Hepatocyte (in vitro differentiated cells): ENCODE measurements at regions not wholly inside any gene's neighbourhood (a gene's known extent, or its start where the extent isn't known, plus 50 kb on each side); places are given as distances from the start of the nearest gene placed in this dataset.

Experiments used
- DNase-seq: peaks from one replicate; pipeline ENCODE4 v3.0.0-alpha.2; 2016; ENCODE audit warnings: low spot score
- H2AFZ ChIP-seq: fragments of 200-600 bp; sonication (generic); 2 replicates; pipeline ENCODE4 v1.6.0; 2016; ENCODE audit warnings: antibody characterized with exemption, mild to moderate bottlenecking
- H3K27ac ChIP-seq: fragments of 200-600 bp; sonication (generic); 2 replicates; pipeline ENCODE4 v1.5.1; 2016; ENCODE audit warnings: mild to moderate bottlenecking
- H3K27me3 ChIP-seq: fragments of 200-600 bp; sonication (generic); 2 replicates; pipeline ENCODE4 v1.6.1; 2016
- H3K36me3 ChIP-seq: fragments of 200-600 bp; sonication (generic); replicated peaks from 2 replicates; pipeline ENCODE4 v1.5.1; 2016; ENCODE audit warnings: low read depth; ENCODE audit not compliant: insufficient read depth
- H3K4me1 ChIP-seq: fragments of 200-600 bp; sonication (generic); 2 replicates; pipeline ENCODE4 v1.5.1; 2016; ENCODE audit warnings: mild to moderate bottlenecking, moderate library complexity; ENCODE audit not compliant: insufficient read depth
- H3K4me2 ChIP-seq: fragments of 200-600 bp; sonication (generic); 2 replicates; pipeline ENCODE4 v1.6.0; 2016
- H3K4me3 ChIP-seq: fragments of 200-600 bp; sonication (generic); 2 replicates; pipeline ENCODE4 v1.5.1; 2016; ENCODE audit warnings: mild to moderate bottlenecking
- H3K79me2 ChIP-seq: fragments of 200-600 bp; sonication (generic); 2 replicates; pipeline ENCODE4 v1.6.0; 2017; ENCODE audit warnings: mild to moderate bottlenecking
- H3K9me2 ChIP-seq: fragments of 200-600 bp; sonication (generic); replicated peaks from 2 replicates; pipeline ENCODE4 v1.6.0; 2017; ENCODE audit warnings: mild to moderate bottlenecking; ENCODE audit not compliant: insufficient read depth
- H3K9me3 ChIP-seq: fragments of 200-600 bp; sonication (generic); 2 replicates; pipeline ENCODE4 v1.5.1; 2016; ENCODE audit warnings: low read depth, mild to moderate bottlenecking
- H4K20me1 ChIP-seq: fragments of 200-600 bp; sonication (generic); 2 replicates; pipeline ENCODE4 v1.6.0; 2016; ENCODE audit warnings: mild to moderate bottlenecking; ENCODE audit not compliant: insufficient read depth, poor library complexity, severe bottlenecking
- CTCF ChIP-seq: fragments of 200-600 bp; sonication (generic); IDR thresholded peaks from 2 replicates; pipeline ENCODE4 v1.5.1; 2016; ENCODE audit warnings: antibody characterized with exemption, mild to moderate bottlenecking; ENCODE audit not compliant: poor library complexity
- EZH2 ChIP-seq: fragments of 200-600 bp; sonication (generic); IDR thresholded peaks from 2 replicates; pipeline ENCODE4 v1.6.1; 2016; ENCODE audit warnings: antibody characterized with exemption, mild to moderate bottlenecking, borderline replicate concordance
- EZH2phosphoT487 ChIP-seq: fragments of 200-600 bp; sonication (generic); IDR thresholded peaks from one replicate; pipeline ENCODE4 v1.6.1; 2018; ENCODE audit warnings: antibody characterized with exemption, mild to moderate bottlenecking, low read depth, moderate library complexity; ENCODE audit not compliant: unreplicated experiment, severe bottlenecking
- WGBS: methylation state at CpG from one replicate; pipeline ENCODE4 v1.1.6; 2016; ENCODE audit warnings: low lambda C conversion rate; ENCODE audit errors: missing lambda C conversion rate; 5-methylcytosine and 5-hydroxymethylcytosine counted together

- no peak for DNase-seq
- WGBS: 92% methylated on average over 5 of the region's 5 CpGs
These were observed 528.7 kb downstream of the ETS1 start for GRCh38 chr11:128058580-128059208.

GRCh38 chr11:128057786-128058395 lies 529.5 kb downstream of the ETS1 start:
- Histone ChIP-seq H3K4me2 (no peak overlapping the region), H2AFZ (no peak overlapping the region), H3K9me2 (no peaks in the 10 kb centered on the region), H3K27ac (no peak overlapping the region), H3K9me3 (no peaks in the 10 kb centered on the region), H3K4me3 (no peak overlapping the region), H4K20me1 (no peaks in the 10 kb centered on the region), H3K79me2 (no peaks in the 10 kb centered on the region), H3K4me1 (peaks cover 9% of the 10 kb centered on the region), H3K36me3 (no peaks in the 10 kb centered on the region), H3K27me3 (no peaks in the 10 kb centered on the region)
- TF ChIP-seq EZH2phosphoT487 (no peak), EZH2 (no peak), CTCF (no peak)
- no peak for DNase-seq
- WGBS: 83% methylated on average over 6 of the region's 6 CpGs

More at GRCh38 chr11:128058580-128059208, 528.7 kb downstream of the ETS1 start:
- H3K27ac ChIP-seq: no peak overlapping the region
- H3K27me3 ChIP-seq: no peaks in the 10 kb centered on the region
- no peak overlapping the region for H2AFZ ChIP-seq
- H3K4me1 ChIP-seq: peaks cover 9% of the 10 kb centered on the region
- TF ChIP-seq CTCF: no peak
- TF ChIP-seq EZH2phosphoT487: no peak
- no peak for TF ChIP-seq EZH2
- H3K4me2 ChIP-seq: no peak overlapping the region
- no peaks in the 10 kb centered on the region for H3K79me2 ChIP-seq
- H3K4me3 ChIP-seq: no peak overlapping the region
- no peaks in the 10 kb centered on the region for H3K36me3 ChIP-seq
- no peaks in the 10 kb centered on the region for H3K9me2 ChIP-seq
- H4K20me1 ChIP-seq: no peaks in the 10 kb centered on the region
- H3K9me3 ChIP-seq: no peaks in the 10 kb centered on the region

- H3K27ac ChIP-seq: no peak overlapping the region
- no peaks in the 10 kb centered on the region for H3K79me2 ChIP-seq
These were observed 531.7 kb downstream of the ETS1 start for GRCh38 chr11:128055576-128056217.

More at GRCh38 chr11:128055576-128056217, 531.7 kb downstream of the ETS1 start:
- Histone ChIP-seq H3K4me1 (no peaks in the 10 kb centered on the region), H3K27me3 (no peaks in the 10 kb centered on the region), H2AFZ (no peak overlapping the region), H3K9me3 (no peaks in the 10 kb centered on the region), H3K36me3 (no peaks in the 10 kb centered on the region), H4K20me1 (no peaks in the 10 kb centered on the region), H3K9me2 (no peaks in the 10 kb centered on the region), H3K4me2 (no peak overlapping the region), H3K4me3 (no peak overlapping the region)
- 86% methylated on average over 3 of the region's 3 CpGs for WGBS
- no peak for TF ChIP-seq EZH2phosphoT487
- TF ChIP-seq CTCF: no peak
- TF ChIP-seq EZH2: no peak
- DNase-seq: no peak
